ENCODE measurements at regions not wholly inside any gene's neighbourhood (a gene's known extent, or its start where the extent isn't known, plus 50 kb on each side); places are given as distances from the start of the nearest gene placed in this dataset.

- in situ Hi-C loops (cut with MboI; ENCODE audit: low pct_unique_long_range_greater_than_20kb, low sequenced_read_pairs): no loop called here
- DNase-seq: no peak
Measured at GRCh38 chr1:61536174-61537108, 188.5 kb downstream of the TM2D1 start.

- in situ Hi-C loops (cut with MboI; ENCODE audit: low pct_unique_long_range_greater_than_20kb, low sequenced_read_pairs): no loop called here
Measured at GRCh38 chr1:61534847-61535246, 190.1 kb downstream of the TM2D1 start.

GRCh38 chr1:61533546-61533945 lies 191.4 kb downstream of the TM2D1 start:
- no peak for DNase-seq
- in situ Hi-C loops (cut with MboI; ENCODE audit: low pct_unique_long_range_greater_than_20kb, low sequenced_read_pairs): no loop called here

More at GRCh38 chr1:61534847-61535246, 190.1 kb downstream of the TM2D1 start:
- DNase-seq: no peak

- no peak for DNase-seq
- in situ Hi-C loops (cut with MboI; ENCODE audit: low pct_unique_long_range_greater_than_20kb, low sequenced_read_pairs): no loop called here
Measured at GRCh38 chr1:61531716-61532115, 193.2 kb downstream of the TM2D1 start.

GRCh38 chr1:61523893-61524605 lies 200.9 kb downstream of the TM2D1 start:
- DNase-seq: no peak
- in situ Hi-C loops (cut with MboI; ENCODE audit: low pct_unique_long_range_greater_than_20kb, low sequenced_read_pairs): no loop called here

GRCh38 chr1:61523229-61523628 lies 201.7 kb downstream of the TM2D1 start:
- in situ Hi-C loops (cut with MboI; ENCODE audit: low pct_unique_long_range_greater_than_20kb, low sequenced_read_pairs): no loop called here
- no peak for DNase-seq

GRCh38 chr1:61520401-61520800 lies 204.5 kb downstream of the TM2D1 start:
- in situ Hi-C loops (cut with MboI; ENCODE audit: low pct_unique_long_range_greater_than_20kb, low sequenced_read_pairs): no loop called here
- DNase-seq: no peak

- in situ Hi-C loops (cut with MboI; ENCODE audit: low pct_unique_long_range_greater_than_20kb, low sequenced_read_pairs): no loop called here
- no peak for DNase-seq
Measured at GRCh38 chr1:61519631-61520030, 205.3 kb downstream of the TM2D1 start.

GRCh38 chr1:61518670-61519400 lies 206.1 kb downstream of the TM2D1 start:
- in situ Hi-C loops (cut with MboI; ENCODE audit: low pct_unique_long_range_greater_than_20kb, low sequenced_read_pairs): no loop called here
- no peak for DNase-seq

GRCh38 chr1:61517345-61517744 lies 207.6 kb downstream of the TM2D1 start:
- no peak for DNase-seq
- in situ Hi-C loops (cut with MboI; ENCODE audit: low pct_unique_long_range_greater_than_20kb, low sequenced_read_pairs): no loop called here

- no peak for DNase-seq
- in situ Hi-C loops (cut with MboI; ENCODE audit: low pct_unique_long_range_greater_than_20kb, low sequenced_read_pairs): no loop called here
Measured at GRCh38 chr1:61515096-61515495, 209.8 kb downstream of the TM2D1 start.

All from KBM-7 (cell line).